ENCODE measurements at regions not wholly inside any gene's neighbourhood (a gene's known extent, or its start where the extent isn't known, plus 50 kb on each side); places are given as distances from the start of the nearest gene placed in this dataset.

DNA sequence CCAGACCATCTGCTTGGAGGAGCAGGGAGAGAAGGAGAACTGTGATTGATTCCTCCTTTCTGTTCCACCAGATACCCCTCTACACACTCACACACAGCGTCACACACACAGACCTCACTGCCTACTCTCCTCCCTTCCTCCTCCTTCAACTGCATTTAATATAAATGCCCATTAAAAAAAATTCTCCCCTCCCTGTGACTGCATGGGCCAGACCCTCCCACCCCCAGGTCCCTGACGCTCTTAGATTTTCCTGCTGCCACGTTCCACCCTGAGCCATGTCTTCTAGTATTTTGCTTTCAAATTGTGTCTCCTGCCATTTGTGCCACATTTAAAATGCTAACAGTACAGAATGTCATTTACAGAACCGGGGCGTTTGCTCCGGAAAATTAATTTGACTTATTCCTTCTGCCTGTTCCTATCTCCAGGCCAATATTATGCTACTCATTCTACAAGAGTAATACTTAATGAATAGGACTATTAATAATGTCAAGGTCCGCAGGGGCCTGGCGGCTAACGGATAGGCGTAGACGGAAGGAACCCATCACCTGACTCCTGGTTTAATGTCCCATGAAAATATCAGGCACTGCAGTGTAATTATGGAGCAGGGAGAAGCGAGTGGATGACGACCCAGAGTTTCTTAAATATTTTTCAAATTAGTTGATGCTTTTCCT, 100.2 kb downstream of the MRM1 start:
- TF ChIP-seq POLR2A (IDR thresholded peaks at IDR 0.05; ENCODE audit: extremely low read depth, insufficient read length): no peak
- TF ChIP-seq, protein P1, sequence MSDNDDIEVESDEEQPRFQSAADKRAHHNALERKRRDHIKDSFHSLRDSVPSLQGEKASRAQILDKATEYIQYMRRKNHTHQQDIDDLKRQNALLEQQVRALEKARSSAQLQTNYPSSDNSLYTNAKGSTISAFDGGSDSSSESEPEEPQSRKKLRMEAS (IDR thresholded peaks at IDR 0.05; ENCODE audit: low read depth, low read length): no peak

Data from NB4 (cell line).